HG02588 (cell line): ENCODE measurements at regions not wholly inside any gene's neighbourhood (a gene's known extent, or its start where the extent isn't known, plus 50 kb on each side); places are given as distances from the start of the nearest gene placed in this dataset.
"Not testable (repeated sequence)": the region's sequence is repeated elsewhere in the genome, so short reads cannot be mapped to it uniquely, and the experiment has no call there.

Experiments used
- ATAC-seq: cut with Tn5 transposase; IDR thresholded peaks from one replicate; pipeline ENCODE4 v1.9.1; 2021; ENCODE audit warnings: mild to moderate bottlenecking, moderate library complexity; ENCODE audit not compliant: unreplicated experiment

DNA sequence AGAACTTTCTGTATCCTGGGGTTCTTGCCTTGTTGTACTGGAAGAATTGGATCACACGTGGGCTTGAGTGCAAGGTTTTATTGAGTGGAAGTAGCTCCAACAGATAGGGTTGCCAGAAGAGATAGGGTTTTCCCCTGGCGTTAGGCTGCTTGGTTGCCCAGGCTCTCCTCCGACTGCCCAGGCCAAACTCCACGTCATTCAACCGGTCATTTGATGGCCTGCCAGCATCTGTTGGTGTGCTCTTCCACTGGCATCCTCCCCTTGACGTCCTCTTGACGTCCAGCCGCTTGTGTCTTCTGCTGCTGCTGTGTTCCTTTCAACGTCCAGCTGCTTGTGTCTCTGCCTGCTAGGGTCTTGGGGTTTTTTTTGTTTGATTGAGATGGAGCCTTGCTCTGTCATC lies 111.2 kb upstream of the XIST start:
- no peak for ATAC-seq

DNA sequence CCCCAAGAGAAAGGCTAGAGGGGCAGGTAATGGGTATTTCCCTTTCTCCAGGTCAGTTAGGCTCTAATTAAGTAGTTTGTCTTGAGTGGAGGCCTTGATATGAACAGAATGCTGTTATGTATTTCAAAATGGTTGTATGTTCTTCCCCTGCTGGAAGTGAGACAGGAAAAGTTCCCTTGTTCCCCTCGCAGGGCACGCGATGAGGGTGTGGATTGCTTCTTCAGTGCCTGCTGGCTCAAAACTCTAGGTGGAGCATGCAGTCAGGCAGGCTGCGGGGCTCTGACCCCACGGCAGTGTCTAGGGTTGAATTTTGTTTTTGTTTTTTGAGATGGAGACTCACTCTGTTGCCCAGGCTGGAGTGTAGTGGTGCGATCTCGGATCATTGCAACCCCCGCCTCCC lies 110.4 kb upstream of the XIST start:
- ATAC-seq = no peak

DNA sequence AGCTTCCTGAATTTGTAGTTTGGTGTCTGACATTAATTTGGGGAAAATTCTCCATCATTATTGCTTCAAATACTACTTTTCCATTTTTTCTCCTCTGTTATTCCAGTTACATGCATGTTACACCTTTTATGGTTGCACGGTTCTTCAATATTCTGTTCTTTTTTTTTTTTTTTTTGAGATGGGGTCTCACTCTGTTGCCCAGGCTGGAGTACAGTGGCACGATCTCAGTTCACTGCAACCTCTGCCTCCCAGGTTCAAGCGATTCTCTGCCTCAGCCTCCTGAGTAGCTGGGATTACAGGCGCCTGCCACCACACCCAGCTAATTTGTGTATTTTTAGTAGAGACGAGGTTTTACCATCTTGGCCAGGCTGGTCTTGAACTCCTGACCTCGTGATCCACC lies 109.4 kb upstream of the XIST start:
- ATAC-seq = not testable (repeated sequence)

- no peak for ATAC-seq
Measured at GRCh38 chrX:73944563-73944908, 92.0 kb upstream of the XIST start.

- ATAC-seq = peak; percentile 98
Measured at GRCh38 chrX:73943693-73944562, 91.4 kb upstream of the XIST start.

DNA sequence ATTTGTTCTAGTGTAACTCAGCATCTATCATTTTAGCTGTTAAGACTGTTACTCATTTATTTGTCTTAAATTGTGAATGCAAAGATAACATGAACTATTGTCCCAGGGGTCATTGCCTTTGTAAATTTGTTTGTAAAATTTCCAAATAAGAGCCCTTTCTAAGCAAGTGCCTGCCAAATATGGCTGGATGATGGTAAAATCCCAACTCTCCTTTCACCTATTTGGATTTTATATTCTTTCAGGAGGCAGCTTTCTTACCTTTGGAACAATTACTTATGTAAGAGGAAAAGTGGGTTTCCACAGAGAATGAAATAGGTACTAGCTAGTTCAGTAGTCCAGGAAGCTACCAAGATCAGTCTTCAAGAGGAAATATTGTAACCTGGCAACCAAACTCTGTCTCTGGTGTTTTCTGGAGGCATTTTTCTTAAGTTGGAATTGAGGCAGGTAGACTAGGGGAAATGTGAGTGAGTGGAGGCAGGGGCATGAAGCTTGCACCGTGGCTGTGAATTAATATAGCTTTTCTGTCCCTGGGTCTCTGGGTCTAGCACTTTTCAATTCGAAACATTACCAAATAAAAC lies 88.5 kb upstream of the XIST start:
- ATAC-seq = no peak

GRCh38 chrX:73937843-73938242 lies 85.3 kb upstream of the XIST start:
- not testable (repeated sequence) for ATAC-seq

DNA sequence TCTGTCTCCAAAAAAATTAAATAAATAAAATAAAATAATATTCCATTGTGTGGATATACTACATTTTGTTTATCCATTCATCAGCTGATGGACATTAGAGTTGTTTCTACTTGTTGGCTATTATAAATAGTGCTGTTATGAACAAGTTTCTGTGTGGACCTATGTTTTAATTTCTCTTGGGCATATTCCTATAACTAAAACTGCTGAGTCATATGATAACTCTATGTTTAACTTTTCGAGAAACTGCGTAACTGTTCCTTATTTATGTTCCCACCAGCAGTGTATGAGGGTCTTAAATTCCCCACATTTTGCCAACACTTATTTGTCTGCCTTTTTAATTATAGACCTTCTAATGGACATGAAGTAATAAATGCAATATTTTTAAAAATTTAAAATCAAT lies 80.0 kb upstream of the XIST start:
- ATAC-seq = no peak

DNA sequence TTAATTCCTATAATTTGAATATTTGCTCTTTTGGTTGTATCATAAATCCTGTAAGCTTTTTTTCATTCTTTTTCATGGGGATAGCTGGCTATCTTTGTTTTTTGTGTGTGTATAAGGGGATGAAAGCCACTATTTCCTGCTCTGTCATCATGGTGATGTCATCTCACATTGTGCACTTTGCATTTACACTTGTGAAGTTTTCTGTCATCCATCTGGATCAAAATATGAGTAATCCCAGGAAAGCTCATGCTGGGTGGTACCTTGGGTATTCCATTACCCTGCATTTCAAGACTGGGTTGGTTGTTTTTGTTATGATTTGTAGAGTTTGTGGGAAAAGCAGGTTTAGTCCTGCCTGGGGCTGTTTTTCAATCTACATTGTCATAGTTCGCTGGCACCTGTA lies 77.8 kb upstream of the XIST start:
- ATAC-seq = no peak

DNA sequence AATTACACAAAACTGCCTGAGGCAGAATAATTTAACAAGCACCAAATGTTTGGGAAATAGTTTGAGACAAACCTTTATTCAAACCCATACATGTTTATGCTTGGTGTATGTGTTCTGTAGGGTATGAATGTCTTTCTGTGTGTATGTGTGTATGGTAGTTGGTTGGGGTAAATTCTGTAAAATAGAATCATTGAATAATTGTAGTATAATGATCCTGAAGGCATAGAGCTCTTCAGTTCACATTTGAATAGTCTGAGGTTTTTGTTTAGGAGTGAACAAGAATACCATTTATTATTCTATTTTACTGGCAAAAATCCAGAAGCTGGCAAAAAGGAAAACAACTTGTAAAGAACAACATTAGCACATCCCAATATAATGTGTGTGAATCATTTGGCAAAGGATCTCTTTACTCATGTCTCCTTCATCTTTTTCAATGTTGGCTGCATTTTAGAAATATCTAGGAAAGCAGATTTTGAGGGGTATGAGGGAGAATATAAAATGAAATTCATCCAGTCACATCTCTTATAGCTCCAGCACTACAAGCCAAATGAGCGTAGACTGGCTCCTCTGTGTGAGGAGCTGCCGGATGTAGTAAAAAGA lies 70.4 kb upstream of the XIST start:
- ATAC-seq = no peak

DNA sequence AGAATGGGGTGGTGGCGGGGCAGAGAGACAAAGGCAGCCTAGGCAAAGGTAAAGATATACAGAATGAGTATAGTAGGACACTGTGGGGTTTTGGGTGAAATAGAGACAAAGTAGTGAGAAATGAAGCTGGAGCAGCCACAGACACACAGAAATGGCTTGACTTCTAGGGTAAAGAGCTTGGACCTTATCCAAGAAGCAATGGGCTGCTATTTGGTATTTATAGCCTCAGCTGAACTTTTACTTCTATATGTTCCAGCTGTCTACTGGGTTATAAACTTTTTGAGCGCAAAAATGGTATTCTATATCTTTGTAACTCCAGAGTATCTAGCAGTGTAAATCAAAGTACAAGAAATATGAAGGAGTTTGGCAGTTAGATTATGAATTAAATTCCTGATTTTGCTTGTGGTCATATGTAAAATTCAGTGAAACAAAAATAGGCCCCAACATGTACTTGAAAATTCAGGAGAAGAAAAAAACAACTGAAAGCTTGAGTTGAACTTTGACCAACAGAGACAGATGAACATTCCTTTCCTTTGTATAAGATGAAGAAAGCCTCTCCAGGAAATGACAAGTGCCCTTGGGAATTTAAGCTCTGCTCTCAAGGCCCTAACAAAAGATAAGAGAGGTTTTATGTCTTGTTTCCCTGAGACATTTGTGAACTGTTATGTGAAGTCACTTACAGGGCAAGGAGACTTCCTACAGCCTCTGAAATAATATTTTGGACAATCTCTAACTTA lies 64.6 kb upstream of the XIST start:
- no peak for ATAC-seq

DNA sequence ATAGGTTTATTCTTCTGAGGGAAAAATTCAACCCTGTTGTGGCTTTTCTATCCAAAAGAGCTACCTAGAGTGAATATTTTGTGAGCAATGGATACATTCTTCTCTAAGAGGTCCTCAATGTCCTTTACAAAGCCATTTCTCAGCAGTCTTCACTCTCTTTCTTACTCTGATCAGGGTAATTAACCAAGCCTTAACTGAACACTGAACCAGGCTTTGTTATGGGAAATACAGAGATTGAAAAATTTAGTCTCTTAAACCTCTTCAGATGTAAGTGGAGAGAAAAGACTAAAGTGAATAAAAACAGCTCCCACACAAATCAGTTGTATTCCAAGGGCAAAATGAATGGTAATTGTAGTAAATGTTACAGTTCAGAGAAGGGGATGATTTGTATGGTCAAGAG lies 64.0 kb upstream of the XIST start:
- ATAC-seq = no peak

DNA sequence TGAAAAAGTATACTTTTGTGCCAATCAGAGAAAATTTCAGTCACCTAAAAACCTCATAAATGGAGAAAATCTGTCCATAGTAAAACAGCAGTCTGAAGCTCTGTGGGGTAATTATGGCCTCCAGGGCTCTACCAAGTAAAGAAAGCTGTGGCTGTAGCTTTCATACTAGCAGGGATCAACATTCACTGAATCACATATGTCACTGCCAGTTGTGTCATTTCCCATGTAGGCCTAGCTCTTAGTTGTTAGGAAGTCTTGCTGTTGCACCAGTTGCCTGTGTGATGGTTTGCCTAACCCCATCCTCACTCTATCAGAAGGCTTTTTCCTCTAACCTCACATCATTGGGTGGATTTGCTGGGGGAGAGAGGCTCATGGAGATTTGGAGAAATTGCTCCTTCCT lies 62.3 kb upstream of the XIST start:
- ATAC-seq = not testable (repeated sequence)

- ATAC-seq = no peak
Measured at GRCh38 chrX:73913580-73913979, 61.1 kb upstream of the XIST start.

GRCh38 chrX:73911946-73912345 lies 59.4 kb upstream of the XIST start:
- not testable (repeated sequence) for ATAC-seq

- not testable (repeated sequence) for ATAC-seq
Measured at GRCh38 chrX:73905749-73906374, 53.3 kb upstream of the XIST start.

- ATAC-seq = no peak
Measured at GRCh38 chrX:73903941-73904340, 51.4 kb upstream of the XIST start.
